ENCODE measurements at regions not wholly inside any gene's neighbourhood (a gene's known extent, or its start where the extent isn't known, plus 50 kb on each side); places are given as distances from the start of the nearest gene placed in this dataset.

- Histone ChIP-seq H3K9me3 (ENCODE audit: control insufficient read depth, low read length) (no peaks in the 10 kb centered on the region), H3K27me3 (ENCODE audit: control insufficient read depth, insufficient read depth, low read length, poor library complexity, severe bottlenecking) (no peaks in the 10 kb centered on the region), H3K36me3 (ENCODE audit: control insufficient read depth, insufficient read depth, low read length) (no peaks in the 10 kb centered on the region), H3K4me1 (ENCODE audit: control insufficient read depth, insufficient read depth, low read length) (no peaks in the 10 kb centered on the region), H3K4me3 (ENCODE audit: low read length) (no peak overlapping the region), H3K9ac (ENCODE audit: extremely low read depth, low read length, poor library complexity, severe bottlenecking) (no peak overlapping the region), H3K27ac (ENCODE audit: low read depth, low read length) (no peak overlapping the region)
- no peaks in the 10 kb centered on the region for H3K36me3 Mint-ChIP-seq (ENCODE audit: low read depth)
- peaks cover 5% of the 10 kb centered on the region for H3K4me1 Mint-ChIP-seq
- no peak for TF ChIP-seq CTCF (conservative IDR thresholded peaks at IDR 0.05)
- no peak for DNase-seq
- no peak overlapping the region for H3K27ac Mint-ChIP-seq
- WGBS, 2 experiments (ENCODE audit: insufficient coverage in 1 of 2, insufficient read length in 1 of 2), result 74 to 86% methylated on average over 1 to 2 of the region's 3 CpGs
- H3K27me3 Mint-ChIP-seq (ENCODE audit: insufficient read depth), result no peaks in the 10 kb centered on the region
- no peak overlapping the region for H3K4me3 Mint-ChIP-seq
- H3K9me3 Mint-ChIP-seq, result no peaks in the 10 kb centered on the region
Observed at GRCh38 chr10:62561151-62561550, 187.0 kb downstream of the ZNF365 start.

- Histone ChIP-seq H3K36me3 (ENCODE audit: control insufficient read depth, insufficient read depth, low read length) (no peaks in the 10 kb centered on the region), H3K9ac (ENCODE audit: extremely low read depth, low read length, poor library complexity, severe bottlenecking) (no peak overlapping the region), H3K4me1 (ENCODE audit: control insufficient read depth, insufficient read depth, low read length) (no peaks in the 10 kb centered on the region), H3K27me3 (ENCODE audit: control insufficient read depth, insufficient read depth, low read length, poor library complexity, severe bottlenecking) (no peaks in the 10 kb centered on the region), H3K4me3 (ENCODE audit: low read length) (no peak overlapping the region), H3K27ac (ENCODE audit: low read depth, low read length) (no peak overlapping the region), H3K9me3 (ENCODE audit: control insufficient read depth, low read length) (no peaks in the 10 kb centered on the region)
- H3K27ac Mint-ChIP-seq, result no peak overlapping the region
- WGBS, 2 experiments (ENCODE audit: insufficient coverage in 1 of 2, insufficient read length in 1 of 2), result 84 to 94% methylated on average over 2 of the region's 2 CpGs
- no peak for TF ChIP-seq CTCF (conservative IDR thresholded peaks at IDR 0.05)
- H3K9me3 Mint-ChIP-seq, result no peaks in the 10 kb centered on the region
- peaks cover 5% of the 10 kb centered on the region for H3K4me1 Mint-ChIP-seq
- H3K36me3 Mint-ChIP-seq (ENCODE audit: low read depth), result no peaks in the 10 kb centered on the region
- H3K4me3 Mint-ChIP-seq, result no peak overlapping the region
- no peak for DNase-seq
- no peaks in the 10 kb centered on the region for H3K27me3 Mint-ChIP-seq (ENCODE audit: insufficient read depth)
Observed at GRCh38 chr10:62562101-62562500, 187.9 kb downstream of the ZNF365 start.

GRCh38 chr10:62562795-62563194, 188.6 kb downstream of the ZNF365 start:
- H3K4me3 Mint-ChIP-seq, result no peak overlapping the region
- H3K27me3 Mint-ChIP-seq (ENCODE audit: insufficient read depth), result no peaks in the 10 kb centered on the region
- H3K4me1 Mint-ChIP-seq, result peaks cover 9% of the 10 kb centered on the region
- H3K36me3 Mint-ChIP-seq (ENCODE audit: low read depth), result no peaks in the 10 kb centered on the region
- Histone ChIP-seq H3K4me3 (ENCODE audit: low read length) (no peak overlapping the region), H3K4me1 (ENCODE audit: control insufficient read depth, insufficient read depth, low read length) (no peaks in the 10 kb centered on the region), H3K27me3 (ENCODE audit: control insufficient read depth, insufficient read depth, low read length, poor library complexity, severe bottlenecking) (no peaks in the 10 kb centered on the region), H3K9me3 (ENCODE audit: control insufficient read depth, low read length) (no peaks in the 10 kb centered on the region), H3K36me3 (ENCODE audit: control insufficient read depth, insufficient read depth, low read length) (no peaks in the 10 kb centered on the region), H3K27ac (ENCODE audit: low read depth, low read length) (no peak overlapping the region), H3K9ac (ENCODE audit: extremely low read depth, low read length, poor library complexity, severe bottlenecking) (no peak overlapping the region)
- H3K9me3 Mint-ChIP-seq, result no peaks in the 10 kb centered on the region
- DNase-seq, result no peak
- TF ChIP-seq CTCF (conservative IDR thresholded peaks at IDR 0.05), result no peak
- H3K27ac Mint-ChIP-seq, result no peak overlapping the region

Data from endodermal cell (in vitro differentiated cells).